ENCODE measurements at regions not wholly inside any gene's neighbourhood (a gene's known extent, or its start where the extent isn't known, plus 50 kb on each side); places are given as distances from the start of the nearest gene placed in this dataset.
"Not testable (repeated sequence)": the region's sequence is repeated elsewhere in the genome, so short reads cannot be mapped to it uniquely, and the experiment has no call there.

- 90 to 93% methylated on average over 5 of the region's 5 CpGs for WGBS, 2 experiments
- Histone ChIP-seq H3K36me3 (ENCODE audit: control insufficient read depth, insufficient read depth, low read length) (no peaks in the 10 kb centered on the region), H3K27me3 (ENCODE audit: control insufficient read depth, insufficient read depth, low read length, poor library complexity, severe bottlenecking) (no peaks in the 10 kb centered on the region), H3K27ac (ENCODE audit: insufficient read depth, low read depth, low read length, poor library complexity, severe bottlenecking) (no peak overlapping the region), H3K9me3 (ENCODE audit: control insufficient read depth, low read length) (no peaks in the 10 kb centered on the region), H3K4me3 (ENCODE audit: insufficient read depth, low read depth, low read length) (no peak overlapping the region), H3K4me1 (ENCODE audit: control insufficient read depth, insufficient read depth, low read length) (no peaks in the 10 kb centered on the region)
Measured at GRCh38 chr3:160047876-160048275, 59.2 kb downstream of the IL12A start.

DNA sequence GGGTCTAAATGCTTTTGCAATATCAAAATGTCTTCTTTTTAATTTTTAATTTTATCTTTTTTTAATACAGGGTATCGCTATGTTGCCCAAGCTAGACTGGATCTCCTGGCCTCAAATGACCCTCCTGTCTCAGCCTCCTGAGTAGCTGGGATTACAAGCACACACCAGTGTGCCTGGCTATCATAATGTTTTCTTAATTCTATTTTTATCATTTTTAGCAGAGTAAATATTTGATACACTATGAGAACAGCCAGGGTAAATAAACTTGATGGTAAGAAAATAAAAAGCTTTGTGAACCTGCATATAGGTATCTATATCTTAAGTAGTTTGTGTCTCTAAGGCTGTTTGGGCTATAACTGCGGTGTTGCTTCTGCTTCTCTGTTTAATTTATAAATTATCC, 60.4 kb downstream of the IL12A start:
- Histone ChIP-seq H3K27ac (ENCODE audit: insufficient read depth, low read depth, low read length, poor library complexity, severe bottlenecking) (no peak overlapping the region), H3K9me3 (ENCODE audit: control insufficient read depth, low read length) (no peaks in the 10 kb centered on the region), H3K4me3 (ENCODE audit: insufficient read depth, low read depth, low read length) (no peak overlapping the region), H3K4me1 (ENCODE audit: control insufficient read depth, insufficient read depth, low read length) (no peaks in the 10 kb centered on the region), H3K36me3 (ENCODE audit: control insufficient read depth, insufficient read depth, low read length) (no peaks in the 10 kb centered on the region), H3K27me3 (ENCODE audit: control insufficient read depth, insufficient read depth, low read length, poor library complexity, severe bottlenecking) (no peaks in the 10 kb centered on the region)
- 94 to 96% methylated on average over 2 of the region's 2 CpGs for WGBS, 2 experiments

DNA sequence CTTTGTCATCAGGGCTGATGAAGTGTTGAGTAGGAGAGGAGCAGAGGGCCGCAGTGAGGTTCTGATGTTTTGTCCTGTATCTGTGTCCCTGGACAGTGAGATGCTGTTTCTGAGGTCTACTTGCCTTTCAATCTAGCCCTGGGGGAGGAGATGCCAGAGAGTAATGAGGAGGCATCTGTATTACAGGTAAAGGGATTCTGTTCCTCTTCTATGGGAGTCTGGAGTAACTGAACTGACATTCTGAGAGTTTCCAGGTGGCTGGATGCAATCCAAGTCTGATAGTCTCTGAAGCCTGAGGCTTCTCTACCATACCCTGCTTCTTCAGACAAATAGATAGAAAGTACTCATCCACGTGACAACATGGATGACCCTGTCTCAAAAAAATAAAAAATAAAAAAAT, 60.9 kb downstream of the IL12A start:
- H3K36me3 ChIP-seq (ENCODE audit: control insufficient read depth, insufficient read depth, low read length), result no peaks in the 10 kb centered on the region
- WGBS, 2 experiments, result 81 to 89% methylated on average over 2 of the region's 2 CpGs
- no peaks in the 10 kb centered on the region for H3K27me3 ChIP-seq (ENCODE audit: control insufficient read depth, insufficient read depth, low read length, poor library complexity, severe bottlenecking)
- H3K27ac ChIP-seq (ENCODE audit: insufficient read depth, low read depth, low read length, poor library complexity, severe bottlenecking), result no peak overlapping the region
- H3K4me1 ChIP-seq (ENCODE audit: control insufficient read depth, insufficient read depth, low read length), result no peaks in the 10 kb centered on the region
- H3K4me3 ChIP-seq (ENCODE audit: insufficient read depth, low read depth, low read length), result no peak overlapping the region
- H3K9me3 ChIP-seq (ENCODE audit: control insufficient read depth, low read length), result no peaks in the 10 kb centered on the region

GRCh38 chr3:160049988-160050387, 61.4 kb downstream of the IL12A start:
- Histone ChIP-seq H3K9me3 (ENCODE audit: control insufficient read depth, low read length) (no peaks in the 10 kb centered on the region), H3K4me1 (ENCODE audit: control insufficient read depth, insufficient read depth, low read length) (no peaks in the 10 kb centered on the region), H3K27me3 (ENCODE audit: control insufficient read depth, insufficient read depth, low read length, poor library complexity, severe bottlenecking) (no peaks in the 10 kb centered on the region), H3K36me3 (ENCODE audit: control insufficient read depth, insufficient read depth, low read length) (no peaks in the 10 kb centered on the region), H3K27ac (ENCODE audit: insufficient read depth, low read depth, low read length, poor library complexity, severe bottlenecking) (no peak overlapping the region), H3K4me3 (ENCODE audit: insufficient read depth, low read depth, low read length) (no peak overlapping the region)
- 92 to 96% methylated on average over 5 of the region's 5 CpGs for WGBS, 2 experiments

DNA sequence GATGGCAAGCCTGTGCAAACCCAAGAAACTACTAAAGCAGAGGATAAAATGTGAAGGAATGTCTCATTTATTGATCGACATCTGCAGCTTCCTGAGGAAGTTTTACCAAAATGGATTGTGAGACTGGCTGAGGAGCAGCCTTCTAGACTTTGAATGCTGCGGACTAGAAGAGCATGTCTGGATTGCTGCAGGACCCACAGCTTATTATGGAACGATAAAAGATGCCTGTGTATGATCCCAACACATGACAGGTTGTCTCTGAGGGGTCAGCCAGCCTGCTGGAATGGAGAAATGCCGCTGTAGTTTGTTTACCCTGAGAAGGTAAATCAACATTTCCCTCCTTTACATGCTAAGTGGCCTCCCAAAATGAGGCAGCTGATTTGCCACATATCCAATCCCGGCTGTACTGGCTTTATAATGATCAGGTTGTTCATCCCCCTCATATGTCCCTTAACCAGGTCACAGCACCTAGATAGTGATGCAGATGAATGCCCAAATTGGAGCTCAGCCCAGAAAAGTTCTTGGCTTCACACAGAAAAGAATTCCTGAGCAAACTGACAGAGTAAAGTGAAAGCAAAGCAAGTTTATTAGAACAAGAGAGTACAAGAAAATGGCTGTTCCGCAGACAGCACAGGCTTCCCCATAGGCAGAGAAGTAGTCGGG, 63.9 kb downstream of the IL12A start:
- Histone ChIP-seq H3K4me1 (ENCODE audit: control insufficient read depth, insufficient read depth, low read length) (no peaks in the 10 kb centered on the region), H3K36me3 (ENCODE audit: control insufficient read depth, insufficient read depth, low read length) (no peaks in the 10 kb centered on the region), H3K9me3 (ENCODE audit: control insufficient read depth, low read length) (no peaks in the 10 kb centered on the region), H3K27me3 (ENCODE audit: control insufficient read depth, insufficient read depth, low read length, poor library complexity, severe bottlenecking) (no peaks in the 10 kb centered on the region), H3K4me3 (ENCODE audit: insufficient read depth, low read depth, low read length) (no peak overlapping the region), H3K27ac (ENCODE audit: insufficient read depth, low read depth, low read length, poor library complexity, severe bottlenecking) (no peak overlapping the region)
- 92 to 96% methylated on average over 7 of the region's 7 CpGs for WGBS, 2 experiments

- no peaks in the 10 kb centered on the region for H3K36me3 ChIP-seq (ENCODE audit: control insufficient read depth, insufficient read depth, low read length)
- H3K27ac ChIP-seq (ENCODE audit: insufficient read depth, low read depth, low read length, poor library complexity, severe bottlenecking), result no peak overlapping the region
- WGBS, 2 experiments, result 86 to 88% methylated on average over 4 of the region's 4 CpGs
- H3K4me1 ChIP-seq (ENCODE audit: control insufficient read depth, insufficient read depth, low read length), result no peaks in the 10 kb centered on the region
- H3K4me3 ChIP-seq (ENCODE audit: insufficient read depth, low read depth, low read length), result no peak overlapping the region
- no peaks in the 10 kb centered on the region for H3K27me3 ChIP-seq (ENCODE audit: control insufficient read depth, insufficient read depth, low read length, poor library complexity, severe bottlenecking)
- H3K9me3 ChIP-seq (ENCODE audit: control insufficient read depth, low read length), result no peaks in the 10 kb centered on the region
Measured at GRCh38 chr3:160053048-160053391, 64.4 kb downstream of the IL12A start.

- H3K4me1 ChIP-seq (ENCODE audit: control insufficient read depth, insufficient read depth, low read length); H3K36me3 ChIP-seq (ENCODE audit: control insufficient read depth, insufficient read depth, low read length); H3K4me3 ChIP-seq (ENCODE audit: insufficient read depth, low read depth, low read length); H3K27me3 ChIP-seq (ENCODE audit: control insufficient read depth, insufficient read depth, low read length, poor library complexity, severe bottlenecking); H3K9me3 ChIP-seq (ENCODE audit: control insufficient read depth, low read length); H3K27ac ChIP-seq (ENCODE audit: insufficient read depth, low read depth, low read length, poor library complexity, severe bottlenecking): not testable (repeated sequence)
- 90 to 93% methylated on average over 4 of the region's 4 CpGs for WGBS, 2 experiments
Measured at GRCh38 chr3:160054862-160055261, 66.2 kb downstream of the IL12A start.

- Histone ChIP-seq H3K4me1 (ENCODE audit: control insufficient read depth, insufficient read depth, low read length) (no peaks in the 10 kb centered on the region), H3K36me3 (ENCODE audit: control insufficient read depth, insufficient read depth, low read length) (no peaks in the 10 kb centered on the region), H3K27me3 (ENCODE audit: control insufficient read depth, insufficient read depth, low read length, poor library complexity, severe bottlenecking) (no peaks in the 10 kb centered on the region), H3K9me3 (ENCODE audit: control insufficient read depth, low read length) (no peaks in the 10 kb centered on the region), H3K4me3 (ENCODE audit: insufficient read depth, low read depth, low read length) (no peak overlapping the region), H3K27ac (ENCODE audit: insufficient read depth, low read depth, low read length, poor library complexity, severe bottlenecking) (no peak overlapping the region)
- WGBS, 2 experiments, result 89 to 97% methylated on average over 3 of the region's 3 CpGs
Measured at GRCh38 chr3:160055659-160056058, 67.0 kb downstream of the IL12A start.

- H3K4me1 ChIP-seq (ENCODE audit: control insufficient read depth, insufficient read depth, low read length), result no peaks in the 10 kb centered on the region
- WGBS, 2 experiments, result 88 to 97% methylated on average over 2 of the region's 2 CpGs
- H3K27ac ChIP-seq (ENCODE audit: insufficient read depth, low read depth, low read length, poor library complexity, severe bottlenecking), result no peak overlapping the region
- no peaks in the 10 kb centered on the region for H3K9me3 ChIP-seq (ENCODE audit: control insufficient read depth, low read length)
- no peak overlapping the region for H3K4me3 ChIP-seq (ENCODE audit: insufficient read depth, low read depth, low read length)
- no peaks in the 10 kb centered on the region for H3K27me3 ChIP-seq (ENCODE audit: control insufficient read depth, insufficient read depth, low read length, poor library complexity, severe bottlenecking)
- H3K36me3 ChIP-seq (ENCODE audit: control insufficient read depth, insufficient read depth, low read length), result no peaks in the 10 kb centered on the region
Measured at GRCh38 chr3:160057331-160057730, 68.7 kb downstream of the IL12A start.

- Histone ChIP-seq H3K36me3 (ENCODE audit: control insufficient read depth, insufficient read depth, low read length) (no peaks in the 10 kb centered on the region), H3K4me1 (ENCODE audit: control insufficient read depth, insufficient read depth, low read length) (no peaks in the 10 kb centered on the region), H3K9me3 (ENCODE audit: control insufficient read depth, low read length) (no peaks in the 10 kb centered on the region), H3K27ac (ENCODE audit: insufficient read depth, low read depth, low read length, poor library complexity, severe bottlenecking) (no peak overlapping the region), H3K4me3 (ENCODE audit: insufficient read depth, low read depth, low read length) (no peak overlapping the region), H3K27me3 (ENCODE audit: control insufficient read depth, insufficient read depth, low read length, poor library complexity, severe bottlenecking) (no peaks in the 10 kb centered on the region)
- WGBS, 2 experiments, result 92 to 93% methylated on average over 32 of the region's 32 CpGs
Measured at GRCh38 chr3:160060409-160061027, 71.9 kb downstream of the IL12A start.

All from ectodermal cell (in vitro differentiated cells).